HT-29 (cell line): ENCODE measurements at regions not wholly inside any gene's neighbourhood (a gene's known extent, or its start where the extent isn't known, plus 50 kb on each side); places are given as distances from the start of the nearest gene placed in this dataset.
A peak's percentile ranks its signal among the peaks of the same experiment; 100 is the strongest.

Source experiments
- DNase-seq: peaks from one replicate; pipeline ENCODE4 v3.0.0-alpha.2; 2015; ENCODE audit warnings: low spot score

DNA sequence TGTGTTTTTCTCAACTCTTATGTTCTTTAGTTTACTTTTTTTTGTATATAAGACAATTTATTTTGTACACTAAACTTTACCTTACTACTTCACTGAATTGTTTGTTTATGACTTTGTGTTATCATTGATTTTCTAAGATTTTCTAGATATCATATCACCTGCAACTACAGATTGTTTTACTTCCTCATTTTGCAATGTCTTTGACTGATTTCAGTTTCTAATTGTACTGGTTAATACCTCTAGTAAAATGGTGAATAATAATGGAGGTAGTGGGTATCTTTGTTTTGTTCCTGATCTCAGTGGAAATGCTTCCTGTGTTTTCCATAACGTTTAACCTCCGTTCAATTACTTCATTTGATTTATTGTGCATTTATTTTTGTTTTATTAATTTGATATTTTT lies 490.2 kb downstream of the TLL1 start:
- no peak for DNase-seq

DNA sequence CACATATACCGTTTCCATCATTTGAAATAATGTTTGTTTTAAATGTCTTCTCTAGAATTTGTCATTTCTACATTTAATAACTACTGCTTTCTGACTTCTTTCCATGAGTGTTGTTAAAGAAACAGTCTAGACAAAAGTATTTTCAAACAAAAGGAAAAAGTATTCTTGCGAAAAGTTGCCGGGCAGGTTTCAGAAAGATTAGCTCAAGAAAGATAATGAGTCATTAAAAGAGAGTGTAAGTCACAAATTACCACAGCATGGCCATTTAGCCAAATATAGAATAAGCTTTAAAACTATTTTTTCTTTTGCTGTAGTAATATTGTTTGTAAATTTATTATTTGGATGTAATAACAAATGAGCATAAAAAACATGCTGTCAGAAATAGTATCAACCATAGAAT lies 493.0 kb downstream of the TLL1 start:
- DNase-seq, result no peak

DNA sequence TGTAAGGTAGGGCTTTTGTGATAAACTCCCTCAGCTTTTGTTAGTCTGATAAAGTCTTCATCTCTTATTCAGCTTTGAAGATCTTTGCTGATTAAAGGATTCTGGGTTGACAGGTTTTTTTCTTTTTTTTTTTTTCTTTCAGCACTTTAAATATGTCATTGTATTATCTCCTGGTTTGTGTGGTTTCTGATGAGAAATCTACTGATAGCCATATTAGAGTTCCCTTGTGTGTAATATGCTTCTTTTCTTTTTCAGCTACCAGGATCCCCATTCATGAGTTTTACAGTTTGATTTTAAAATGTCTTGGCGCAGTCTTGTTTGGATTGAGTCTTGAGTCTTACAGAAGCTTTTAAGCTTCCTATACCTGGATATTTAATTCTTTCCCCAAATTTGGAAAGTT lies 504.5 kb downstream of the TLL1 start:
- DNase-seq, result no peak

DNA sequence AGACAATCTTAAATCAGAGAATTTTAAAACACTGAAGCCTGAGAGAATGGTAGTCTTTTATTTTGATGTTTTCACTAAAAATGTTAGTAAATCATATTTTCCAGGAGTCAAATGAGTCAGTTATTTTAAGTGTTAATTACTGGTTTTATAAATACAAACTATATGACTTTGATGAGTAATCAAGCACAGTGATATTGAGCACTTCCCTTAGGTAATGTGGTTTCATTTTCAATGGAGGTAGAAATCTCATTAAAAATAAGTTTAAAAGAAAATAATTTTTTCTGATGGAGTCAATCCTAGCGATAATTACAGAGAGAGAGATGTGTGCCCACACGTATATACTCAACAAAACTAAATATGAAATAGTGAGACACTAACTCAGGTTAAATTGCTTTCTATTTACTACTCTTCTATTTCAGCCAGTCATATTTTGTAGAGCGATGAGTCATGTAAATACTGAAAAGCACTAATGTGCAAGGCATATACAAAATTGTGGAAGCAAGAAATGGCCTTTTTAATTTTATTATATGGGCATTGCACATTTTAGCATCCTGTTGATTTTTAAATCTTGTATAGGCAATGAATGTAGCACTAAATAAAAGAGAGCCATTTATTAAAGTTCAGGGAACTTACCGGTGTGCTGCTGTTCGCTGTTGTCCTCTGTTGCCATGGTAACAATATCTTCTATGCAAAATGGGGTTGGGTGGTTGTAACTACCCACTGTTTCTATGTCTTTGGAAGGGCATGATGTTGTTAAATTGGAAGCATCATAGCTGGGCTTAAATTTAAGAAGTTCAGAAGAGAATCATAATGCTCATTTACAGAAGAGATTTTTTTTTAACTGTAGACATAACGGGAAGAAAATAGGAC lies 513.7 kb downstream of the TLL1 start:
- no peak for DNase-seq

DNA sequence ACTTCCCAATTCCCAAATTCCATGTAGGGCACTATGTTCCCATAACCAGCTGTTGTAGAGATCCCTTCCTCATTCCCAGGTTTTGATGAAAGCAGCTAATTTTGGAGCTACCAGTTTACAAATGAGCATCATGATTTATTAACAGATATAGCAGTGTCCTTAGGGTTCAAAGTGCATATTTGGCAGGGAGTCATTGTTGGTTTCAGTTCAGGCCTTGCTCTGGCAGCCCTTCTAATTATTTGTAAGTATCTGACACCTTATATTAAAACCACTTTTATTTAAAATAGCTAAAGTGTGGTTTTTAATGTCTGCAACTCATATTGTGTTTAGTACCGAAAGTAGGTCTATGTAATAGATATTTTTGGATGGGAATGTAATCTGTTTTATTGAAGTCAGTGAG lies 518.5 kb downstream of the TLL1 start:
- DNase-seq, result no peak

DNA sequence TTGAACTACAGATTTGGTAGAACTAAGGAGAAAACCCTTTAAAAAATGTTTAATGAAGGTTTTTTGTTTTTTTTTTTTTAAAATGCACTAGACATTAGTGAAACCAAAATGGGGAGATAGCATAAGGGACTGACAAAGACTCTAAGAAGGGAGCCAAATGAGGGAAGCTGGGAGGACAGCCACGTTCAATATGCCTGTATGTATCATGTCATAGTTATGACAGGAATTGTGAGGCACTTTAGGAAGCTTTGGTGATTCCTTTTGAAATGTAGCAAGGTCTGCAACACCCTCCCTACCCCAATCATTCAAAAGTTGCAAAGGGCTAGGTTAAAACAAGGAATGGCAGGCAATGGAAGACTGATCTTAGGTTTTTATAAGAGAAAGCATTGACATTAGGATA lies 526.0 kb downstream of the TLL1 start:
- no peak for DNase-seq

DNA sequence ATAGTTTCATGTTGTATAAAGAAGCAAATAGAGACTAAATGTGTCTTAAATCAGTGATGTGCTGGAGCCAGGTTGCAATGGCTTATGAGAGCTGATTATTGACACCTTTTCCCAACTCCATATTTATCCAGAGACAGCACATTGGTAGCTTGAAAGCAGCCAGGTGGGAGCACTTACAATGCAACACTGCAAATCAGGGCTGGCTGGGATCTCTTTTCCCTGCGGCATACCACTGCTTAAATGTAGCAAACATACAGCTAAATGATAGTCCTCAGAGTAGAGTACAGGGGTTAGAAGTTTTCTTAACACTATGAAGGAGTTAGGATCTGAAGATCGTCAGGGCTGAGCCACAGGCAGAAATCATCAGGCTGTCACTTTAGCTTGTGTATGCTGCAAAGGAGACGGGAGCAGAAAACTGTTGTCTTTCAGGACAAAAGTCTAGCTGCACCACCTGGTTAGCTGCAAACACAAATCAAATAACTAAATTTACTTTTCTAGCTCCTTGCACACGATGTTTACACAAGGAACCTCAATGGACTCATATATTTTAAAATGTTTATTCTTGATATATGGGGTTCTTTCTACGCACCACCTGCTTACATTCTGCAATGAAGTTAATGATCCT lies 527.3 kb downstream of the TLL1 start:
- DNase-seq, result no peak

DNA sequence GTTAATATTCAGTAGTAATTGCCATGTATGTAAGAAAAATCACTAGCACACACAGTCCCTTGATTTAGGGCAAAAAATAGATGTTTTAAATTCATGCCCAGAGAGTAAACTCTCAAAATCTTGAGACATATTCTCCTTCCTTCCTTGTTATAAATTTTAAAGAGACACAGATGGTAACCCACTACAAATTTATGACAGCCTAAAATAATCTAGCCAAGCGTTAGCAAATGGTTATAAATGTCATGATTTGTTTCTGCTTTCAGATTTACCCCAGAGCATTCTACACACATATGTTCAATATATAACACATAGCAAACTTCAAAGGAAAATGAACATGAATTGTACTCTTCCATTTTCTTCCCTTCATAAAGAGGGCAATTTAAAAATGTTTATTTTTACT lies 540.3 kb downstream of the TLL1 start:
- DNase-seq, result no peak

DNA sequence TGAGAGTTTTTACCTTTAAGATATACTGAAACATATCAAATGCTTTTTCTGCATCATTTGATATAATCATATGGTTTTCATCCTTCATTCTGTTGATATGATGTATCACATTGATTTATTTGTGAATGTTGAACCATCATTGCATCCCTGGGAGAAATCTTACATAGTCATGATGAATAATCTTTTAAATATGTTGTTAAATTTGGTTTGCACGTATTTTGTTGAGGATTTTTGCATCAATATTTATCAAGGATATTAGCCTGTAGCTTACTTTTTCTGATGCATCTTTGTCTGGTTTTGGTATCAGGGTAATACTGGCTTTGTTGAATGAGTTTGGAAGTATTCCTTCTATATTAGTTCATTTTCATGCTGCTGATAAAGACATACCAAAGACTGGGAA lies 541.4 kb downstream of the TLL1 start:
- DNase-seq, result no peak

DNA sequence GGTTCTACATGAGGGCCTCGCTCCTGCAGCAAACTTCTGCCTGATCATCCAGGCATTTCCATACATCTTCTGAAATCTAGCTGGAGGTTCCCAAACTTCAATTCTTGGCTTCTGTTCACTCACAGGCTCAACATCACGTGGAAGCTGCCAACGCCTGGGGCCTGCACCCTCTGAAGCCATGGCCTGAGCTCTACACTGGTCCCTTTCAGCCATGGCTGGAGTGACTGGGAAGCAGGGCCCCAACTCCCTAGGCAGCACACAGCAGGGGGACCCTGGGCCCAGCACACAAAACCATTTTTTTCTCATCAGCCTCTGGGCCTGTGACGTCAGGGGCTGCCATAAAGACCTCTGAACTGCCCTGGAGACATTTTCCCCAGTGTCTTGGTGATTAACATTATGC lies 542.7 kb downstream of the TLL1 start:
- DNase-seq, result no peak

DNA sequence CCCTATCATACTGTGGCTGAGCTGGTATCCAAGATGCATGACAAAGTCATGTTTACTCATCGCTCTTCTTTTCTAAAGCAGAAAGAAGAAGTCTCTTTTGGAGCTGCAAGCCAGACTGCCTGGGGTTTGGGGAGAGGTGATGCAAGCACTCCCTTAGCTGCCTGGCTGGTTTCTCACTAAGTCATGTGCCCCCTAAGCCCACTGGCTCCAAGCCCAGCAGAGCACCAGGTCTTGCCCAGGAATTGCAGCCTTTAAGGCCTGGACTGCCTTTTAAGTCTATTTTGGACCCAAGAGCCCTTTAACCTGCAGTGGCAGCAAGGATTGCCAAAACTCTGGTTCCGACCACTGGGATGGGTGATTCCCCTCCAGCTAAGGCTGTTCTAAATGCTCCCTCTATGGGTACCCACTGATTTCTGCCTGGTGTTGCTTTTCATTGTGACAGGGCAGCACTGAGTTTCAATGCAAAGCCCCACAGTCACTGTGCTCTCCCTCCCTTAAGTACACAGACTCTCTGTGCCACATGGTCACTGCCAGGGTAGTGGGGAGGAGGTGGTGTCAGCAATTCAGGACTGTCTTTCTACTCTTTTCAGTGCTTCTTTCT lies 548.6 kb downstream of the TLL1 start:
- DNase-seq, result no peak

DNA sequence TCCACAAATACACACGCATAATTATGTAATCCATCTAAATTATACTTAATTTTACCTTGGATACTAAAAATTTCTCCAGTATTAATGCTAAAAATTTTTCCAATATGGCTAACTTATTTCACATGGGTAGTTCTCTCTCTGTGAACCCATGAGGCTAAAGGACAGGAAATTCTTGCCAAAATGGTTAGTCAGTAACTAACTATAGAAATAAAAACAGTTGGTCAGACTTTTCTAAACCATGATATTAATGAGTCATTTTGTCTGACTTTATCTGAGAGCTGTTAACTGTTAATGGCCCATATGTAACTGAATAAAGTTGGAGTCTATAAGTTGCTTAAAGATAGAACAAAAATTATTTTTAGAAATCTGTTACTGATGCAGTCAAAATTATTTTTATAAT lies 549.4 kb downstream of the TLL1 start:
- DNase-seq, result no peak

DNA sequence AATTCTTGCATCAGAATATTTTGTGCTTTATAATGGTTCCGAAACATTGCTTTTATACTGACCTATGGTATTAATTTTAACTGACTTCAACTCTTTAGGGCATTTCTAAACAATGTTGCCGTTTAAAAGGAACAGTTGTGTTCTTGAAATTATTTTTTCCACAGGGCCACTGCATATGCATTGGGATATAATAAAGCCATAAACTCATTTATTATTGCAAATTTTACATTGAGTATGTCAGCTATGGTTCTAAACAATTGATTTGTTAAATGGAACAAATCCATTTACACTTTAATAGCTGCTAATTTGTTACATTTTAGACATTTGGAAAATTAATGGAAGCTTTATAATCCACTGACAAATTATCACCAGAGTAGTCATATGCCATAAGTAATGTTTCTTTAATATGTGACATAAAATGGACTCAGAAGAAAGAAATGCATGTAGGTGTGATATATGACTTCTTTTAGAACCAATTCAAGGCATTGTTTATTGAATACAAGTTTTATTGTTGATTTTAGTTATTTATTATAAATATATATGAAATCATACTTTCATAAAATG lies 553.3 kb downstream of the TLL1 start:
- DNase-seq, result no peak

DNA sequence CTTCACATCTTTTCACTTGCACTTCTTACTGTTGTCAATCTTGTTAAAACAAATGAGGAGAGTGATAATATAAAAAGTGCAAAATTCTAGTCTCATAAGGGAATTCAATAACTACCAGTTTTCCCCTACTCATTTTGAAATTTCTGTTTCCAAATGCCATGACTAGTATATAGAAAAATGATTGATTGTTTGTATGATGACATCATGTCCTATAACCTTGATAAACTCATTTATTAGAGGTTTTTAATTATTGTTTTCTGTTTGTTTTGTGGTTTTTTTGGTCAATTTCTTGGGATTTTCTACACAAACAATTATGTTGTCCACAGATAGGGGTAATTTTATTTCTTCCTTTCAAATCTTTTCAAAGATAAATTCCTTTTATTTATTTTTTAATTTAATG lies 559.1 kb downstream of the TLL1 start:
- DNase-seq, result no peak

DNA sequence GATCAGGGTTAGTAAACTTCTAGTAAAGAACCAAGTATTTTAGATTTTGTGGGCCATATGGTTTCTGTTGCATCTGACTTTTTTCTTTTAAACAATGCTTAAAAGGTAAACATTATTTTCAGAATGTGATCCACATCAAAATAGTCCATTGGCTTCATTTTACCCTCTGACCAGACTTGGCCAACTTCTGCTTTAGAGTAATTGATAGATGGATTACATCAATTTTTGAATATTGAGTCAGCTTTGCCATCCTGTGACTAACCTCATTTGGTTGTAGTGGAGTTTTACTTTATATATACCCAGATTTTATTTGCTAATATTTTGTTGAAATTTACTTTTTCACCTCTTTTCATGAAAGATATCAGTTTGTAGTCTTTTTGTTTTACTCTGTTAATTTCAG lies 559.8 kb downstream of the TLL1 start:
- no peak for DNase-seq

DNA sequence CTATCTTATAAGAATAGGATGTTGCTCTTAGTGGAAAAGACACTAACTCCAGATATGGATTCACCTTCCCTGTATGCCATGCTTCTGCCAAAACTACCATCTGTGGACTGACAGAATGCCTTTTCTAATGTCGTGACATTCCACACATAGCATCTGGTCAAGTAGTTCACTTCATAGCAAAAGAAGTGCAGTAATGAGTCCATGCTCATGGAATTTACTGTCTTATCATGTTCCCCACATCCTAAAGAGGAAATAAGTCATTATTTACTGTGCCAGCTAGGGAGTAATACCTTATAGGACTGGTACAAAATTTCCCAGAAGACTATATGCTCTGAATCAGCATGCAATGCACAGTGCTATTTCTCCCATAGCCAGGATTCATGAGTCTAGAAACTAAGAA lies 562.4 kb downstream of the TLL1 start:
- no peak for DNase-seq

DNA sequence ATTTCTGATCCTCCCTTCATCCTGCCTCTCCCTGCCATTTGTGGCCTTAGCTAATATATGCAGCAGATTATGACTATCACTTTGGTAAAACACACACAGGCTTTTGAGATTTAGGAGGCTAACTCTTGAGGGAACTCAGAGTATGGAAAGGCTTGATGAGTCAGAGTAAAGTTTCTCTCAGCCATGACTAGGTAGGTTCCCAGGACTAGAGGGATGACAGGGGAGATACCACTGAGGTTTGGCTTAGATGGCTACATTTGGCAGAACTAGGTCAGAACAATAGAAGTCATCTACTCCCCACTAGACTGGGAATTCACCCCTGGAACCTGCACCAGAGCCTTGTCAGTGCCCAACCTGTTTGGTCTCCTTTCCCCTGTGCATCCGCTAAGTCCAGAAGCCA lies 585.7 kb downstream of the TLL1 start:
- DNase-seq, result no peak

DNA sequence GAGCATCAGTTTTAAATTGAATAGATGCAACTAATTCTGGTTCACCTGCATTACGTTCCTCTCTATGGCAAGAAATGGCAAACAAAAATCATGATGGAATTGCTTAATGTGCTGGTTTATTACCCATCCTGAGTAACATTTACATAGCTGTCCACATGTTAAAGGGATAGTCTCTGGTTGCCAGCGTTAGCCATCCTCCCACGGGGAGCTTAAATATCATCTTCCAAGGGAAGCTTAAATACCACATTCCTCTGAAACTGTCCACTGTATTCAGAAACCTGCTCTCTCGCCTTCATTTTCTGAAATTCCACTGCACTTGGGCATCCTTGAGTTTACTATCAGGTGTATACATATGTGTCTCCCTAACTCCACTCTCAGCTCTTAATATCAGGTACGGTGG lies 586.6 kb downstream of the TLL1 start:
- DNase-seq, result no peak

DNA sequence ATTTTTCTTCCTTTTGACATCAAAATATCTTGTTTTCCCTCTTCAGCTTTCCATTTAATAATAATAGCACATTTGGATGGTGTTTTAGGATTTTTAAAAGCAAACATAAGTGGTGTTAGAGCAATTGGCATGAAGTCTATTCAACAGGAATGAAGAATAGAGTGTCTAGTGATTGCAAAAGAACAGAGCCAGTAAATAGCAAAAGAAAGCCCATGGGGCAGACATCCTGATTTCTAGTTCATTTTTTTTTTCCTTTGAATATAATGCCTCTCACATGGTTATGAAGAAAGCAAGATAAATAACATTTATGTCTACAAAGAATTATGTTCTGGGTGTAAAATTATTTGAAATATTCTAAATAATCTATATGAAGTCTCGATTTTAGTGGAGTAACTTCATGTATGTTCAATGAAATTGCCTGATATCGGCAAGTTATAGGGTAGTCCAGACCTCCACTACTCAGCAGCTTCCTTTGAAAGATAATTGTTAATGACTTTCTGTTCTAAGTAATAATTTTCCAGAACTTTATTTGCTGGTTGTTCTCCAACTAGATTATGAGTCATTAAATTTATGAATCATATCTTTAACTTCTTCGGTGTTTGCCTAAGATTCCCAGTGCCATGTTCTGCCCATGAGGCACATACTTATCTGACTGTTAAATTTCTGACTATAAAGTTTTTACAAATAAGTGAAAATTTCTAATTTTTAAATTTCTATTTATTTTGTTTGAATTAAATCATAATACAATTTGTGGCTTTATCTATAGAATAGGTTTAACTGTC lies 587.9 kb downstream of the TLL1 start:
- DNase-seq, result peak; percentile 12

DNA sequence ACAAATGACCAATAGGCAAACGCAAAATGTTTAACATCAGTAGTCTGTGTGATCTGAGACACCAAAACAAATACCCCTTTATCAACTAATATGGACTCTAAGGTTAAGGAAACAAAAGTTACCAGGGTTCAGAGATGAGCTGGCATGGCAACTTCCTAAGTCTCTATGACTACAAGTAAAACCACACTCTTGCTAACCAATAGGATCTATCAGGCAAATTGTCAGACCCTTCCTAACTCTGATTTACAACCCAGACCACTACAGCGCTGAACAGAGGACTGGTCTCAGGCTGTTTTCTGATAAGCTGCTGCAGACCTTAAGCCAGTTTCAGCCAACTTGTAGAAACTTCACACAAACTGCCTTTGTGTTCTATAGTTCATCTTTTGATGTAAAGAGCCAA lies 608.0 kb downstream of the TLL1 start:
- no peak for DNase-seq

DNA sequence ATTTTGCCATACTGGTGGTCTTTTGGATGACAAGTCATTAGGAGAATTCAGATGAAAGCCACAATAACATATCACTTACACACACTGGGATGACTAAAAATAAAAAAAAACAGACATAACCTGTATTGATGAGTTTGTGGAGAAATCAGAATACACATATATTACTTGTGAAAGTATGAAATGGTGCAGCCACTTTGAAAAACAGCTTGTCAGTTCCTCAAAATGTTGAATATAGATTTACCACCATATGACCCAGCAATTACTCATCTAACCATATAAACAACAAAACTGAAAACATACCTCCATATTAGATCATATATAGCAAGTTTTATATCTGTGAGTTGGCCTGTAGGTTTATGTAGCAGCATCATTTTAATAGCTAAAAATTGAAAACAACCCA lies 608.7 kb downstream of the TLL1 start:
- no peak for DNase-seq

DNA sequence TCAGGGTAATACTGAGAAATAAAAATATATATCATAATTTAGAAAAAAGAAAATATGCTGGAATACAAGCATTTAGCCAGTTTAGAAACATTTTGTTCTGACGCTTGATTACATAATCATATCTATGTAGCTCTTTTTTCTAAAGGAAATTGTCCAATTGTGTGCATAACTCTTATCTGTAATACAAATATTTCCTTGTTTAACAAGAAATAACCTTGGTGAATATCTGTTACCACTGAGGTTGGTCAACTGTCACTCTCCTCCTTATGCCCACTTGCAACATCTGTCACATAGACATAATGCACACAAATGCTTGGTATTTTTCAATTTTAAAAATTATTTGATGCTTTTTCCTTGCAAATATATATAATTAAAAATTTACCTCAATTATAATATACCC lies 609.7 kb downstream of the TLL1 start:
- DNase-seq, result no peak
